Fibroblast of the conjunctiva (primary cell): ENCODE measurements at regions not wholly inside any gene's neighbourhood (a gene's known extent, or its start where the extent isn't known, plus 50 kb on each side); places are given as distances from the start of the nearest gene placed in this dataset.
"Not testable (repeated sequence)": the region's sequence is repeated elsewhere in the genome, so short reads cannot be mapped to it uniquely, and the experiment has no call there.

Experiments used
- DNase-seq: peaks from one replicate; pipeline ENCODE4 v3.0.0-alpha.2; 2010; ENCODE audit warnings: low read depth

- DNase-seq, result no peak
These were observed 260.3 kb downstream of the ADGRD1 start for GRCh38 chr12:131213896-131214442.

DNA sequence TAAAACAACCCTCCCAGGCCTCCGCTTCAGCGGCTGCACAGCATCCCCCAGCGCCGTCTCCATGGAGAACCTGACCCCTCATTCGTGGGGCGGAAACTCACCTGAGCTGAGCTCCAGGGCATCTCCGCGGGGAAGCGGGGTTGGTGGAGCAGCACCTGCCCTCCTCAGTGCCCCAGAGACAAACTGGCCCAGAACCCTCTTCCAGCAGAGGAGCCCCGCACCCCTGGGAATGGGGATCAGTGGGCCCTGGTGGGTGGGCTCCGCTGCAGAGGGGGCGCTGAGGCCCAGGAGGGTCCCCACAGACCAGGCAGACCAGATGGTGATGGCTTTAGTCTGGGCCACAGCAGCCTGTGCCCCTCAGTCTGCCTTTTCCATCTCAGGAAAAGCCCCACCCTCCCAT, 261.2 kb downstream of the ADGRD1 start:
- not testable (repeated sequence) for DNase-seq

- DNase-seq, result not testable (repeated sequence)
These were observed 262.9 kb downstream of the ADGRD1 start for GRCh38 chr12:131216587-131216986.

DNA sequence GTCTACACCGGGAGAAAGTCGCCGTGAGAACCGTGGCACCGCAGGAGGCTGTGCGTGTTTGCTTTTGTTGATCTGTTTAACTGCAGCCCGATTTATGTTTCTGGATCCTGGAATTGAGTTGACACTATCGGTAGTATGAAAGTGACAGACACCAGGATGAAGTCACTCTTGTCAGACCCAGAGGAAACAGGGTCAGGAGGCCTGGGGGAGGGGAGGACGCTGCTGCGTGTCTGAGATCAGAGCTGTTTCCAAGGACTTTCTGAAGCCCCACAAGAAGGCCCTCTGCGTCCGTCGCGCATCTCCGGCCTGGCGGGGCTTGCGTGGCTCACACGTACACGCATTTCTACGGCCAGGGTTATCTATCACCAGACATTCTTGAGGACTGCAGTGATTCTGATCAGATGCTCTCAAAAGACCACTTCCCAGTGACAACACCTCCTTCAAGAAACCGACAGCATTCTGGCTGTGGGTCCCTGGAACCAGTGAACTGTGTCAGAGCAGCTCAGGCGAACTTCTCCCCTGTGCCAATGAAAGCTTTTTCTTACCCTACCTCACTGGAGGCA, 263.4 kb downstream of the ADGRD1 start:
- DNase-seq, result no peak

DNA sequence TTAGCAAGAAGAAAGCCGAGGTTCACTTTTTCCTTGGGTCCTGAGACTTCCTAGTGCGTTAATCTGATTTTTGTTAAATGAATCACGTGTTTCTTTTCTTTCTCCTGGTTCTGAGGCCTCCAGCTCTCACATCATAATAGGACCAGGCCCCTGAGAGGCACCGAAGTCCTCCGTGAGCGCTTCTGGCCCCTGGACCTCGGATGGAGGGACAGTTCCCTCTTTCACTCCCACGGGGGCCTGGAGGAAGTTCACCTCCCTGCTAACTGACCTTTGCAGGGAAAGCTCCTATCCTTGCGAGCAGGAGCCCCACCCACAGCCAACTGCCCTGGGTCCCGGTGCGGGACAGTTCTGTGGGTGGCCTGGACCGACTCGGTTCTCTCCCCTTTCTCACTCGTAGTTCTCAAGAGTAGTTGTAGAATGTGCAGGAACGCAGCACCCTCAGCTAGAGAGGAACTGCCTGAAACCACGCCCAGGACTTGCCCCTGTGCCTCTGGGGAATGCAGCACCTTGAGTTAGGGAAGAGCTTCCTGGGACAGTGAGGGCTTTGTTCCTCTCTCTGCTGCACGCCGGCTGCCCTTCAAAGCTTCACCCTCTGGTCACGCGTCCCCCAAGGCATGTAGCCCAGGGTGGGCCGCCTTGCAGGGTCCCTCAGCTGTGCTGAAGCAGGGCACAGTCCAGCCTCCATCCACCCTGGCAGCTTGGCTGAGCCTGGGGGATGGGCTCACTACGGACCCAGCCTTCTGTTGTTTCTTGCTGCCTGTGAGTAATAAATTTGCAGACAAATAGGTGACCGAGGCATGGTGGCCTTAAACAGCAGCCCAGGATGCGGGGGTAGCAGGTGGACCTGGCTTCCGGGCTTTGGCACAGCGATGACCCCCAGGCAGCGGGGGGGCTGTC, 264.6 kb downstream of the ADGRD1 start:
- no peak for DNase-seq

DNA sequence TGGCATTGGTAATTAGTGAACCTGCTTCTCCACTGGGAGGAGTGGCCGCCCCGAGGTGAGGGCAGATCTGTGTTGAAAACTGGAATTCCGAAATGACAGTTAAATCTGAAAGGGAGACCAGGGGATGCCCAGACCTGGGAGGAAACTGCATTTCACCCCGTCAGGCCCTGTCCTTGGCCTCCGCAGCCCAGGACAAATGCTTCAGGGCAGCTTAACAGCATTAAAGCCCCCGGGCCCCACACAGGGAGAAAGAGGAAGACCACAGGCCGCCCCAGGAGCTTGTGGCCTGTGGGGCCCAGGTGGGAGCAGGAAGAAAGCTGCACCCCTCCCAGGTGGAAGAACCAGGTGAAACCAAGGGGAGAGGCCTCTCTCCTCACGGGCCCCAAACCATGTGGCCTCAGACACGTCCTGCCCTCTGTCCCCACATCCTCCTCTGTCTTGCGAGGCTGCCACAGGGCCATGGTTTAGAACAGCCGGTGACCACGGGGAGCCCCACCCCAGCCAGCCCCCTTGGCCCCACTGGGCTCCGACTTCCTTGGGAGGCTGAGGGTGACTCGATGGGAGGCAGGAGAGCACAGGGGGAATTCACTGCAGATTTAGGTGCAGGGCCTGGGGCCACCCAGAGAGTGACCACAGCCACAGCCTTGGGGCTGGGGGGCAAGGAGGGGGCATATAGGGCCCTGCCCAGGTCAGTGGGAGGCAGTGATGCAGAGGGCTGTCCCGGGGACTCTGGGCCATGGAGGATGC, 265.4 kb downstream of the ADGRD1 start:
- DNase-seq, result no peak

GRCh38 chr12:131219670-131220330, 266.1 kb downstream of the ADGRD1 start:
- no peak for DNase-seq

DNA sequence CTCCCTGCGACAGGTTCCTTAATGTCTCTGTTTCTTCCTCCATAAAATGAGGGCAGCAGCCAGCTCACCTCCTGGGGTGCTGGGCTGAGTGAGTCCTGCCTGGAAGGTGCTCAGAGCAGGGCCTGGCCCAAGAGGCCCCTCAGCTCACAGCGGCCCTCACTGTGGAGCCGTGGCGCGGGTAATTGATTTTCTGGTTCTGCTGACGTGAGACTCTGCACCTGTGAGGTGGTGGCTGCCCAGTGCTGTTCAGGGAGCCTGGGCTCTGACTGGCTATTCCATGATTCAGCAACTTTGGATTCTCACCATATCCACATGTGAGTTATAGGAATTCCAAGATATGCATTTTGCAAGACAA, 266.6 kb downstream of the ADGRD1 start:
- no peak for DNase-seq

- no peak for DNase-seq
These were observed 267.6 kb downstream of the ADGRD1 start for GRCh38 chr12:131221061-131221956.

DNA sequence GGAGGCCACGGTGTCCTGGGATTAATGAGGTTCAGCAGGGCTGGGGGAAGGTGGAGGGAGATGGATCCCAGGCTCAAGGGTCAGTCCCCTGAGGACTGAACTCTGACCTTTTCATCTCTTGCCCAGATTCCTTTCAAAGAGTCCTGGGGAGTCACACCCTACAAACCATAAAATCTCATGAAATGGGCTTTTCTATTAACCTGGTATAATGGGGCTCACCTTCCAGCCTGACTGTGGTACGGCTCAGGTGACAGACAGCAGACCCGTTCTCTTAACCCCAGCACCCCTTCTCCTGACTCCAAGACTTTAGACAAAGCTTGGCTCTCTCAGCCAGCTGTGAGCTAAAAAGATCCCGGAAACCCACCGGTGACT, 268.2 kb downstream of the ADGRD1 start:
- no peak for DNase-seq

DNA sequence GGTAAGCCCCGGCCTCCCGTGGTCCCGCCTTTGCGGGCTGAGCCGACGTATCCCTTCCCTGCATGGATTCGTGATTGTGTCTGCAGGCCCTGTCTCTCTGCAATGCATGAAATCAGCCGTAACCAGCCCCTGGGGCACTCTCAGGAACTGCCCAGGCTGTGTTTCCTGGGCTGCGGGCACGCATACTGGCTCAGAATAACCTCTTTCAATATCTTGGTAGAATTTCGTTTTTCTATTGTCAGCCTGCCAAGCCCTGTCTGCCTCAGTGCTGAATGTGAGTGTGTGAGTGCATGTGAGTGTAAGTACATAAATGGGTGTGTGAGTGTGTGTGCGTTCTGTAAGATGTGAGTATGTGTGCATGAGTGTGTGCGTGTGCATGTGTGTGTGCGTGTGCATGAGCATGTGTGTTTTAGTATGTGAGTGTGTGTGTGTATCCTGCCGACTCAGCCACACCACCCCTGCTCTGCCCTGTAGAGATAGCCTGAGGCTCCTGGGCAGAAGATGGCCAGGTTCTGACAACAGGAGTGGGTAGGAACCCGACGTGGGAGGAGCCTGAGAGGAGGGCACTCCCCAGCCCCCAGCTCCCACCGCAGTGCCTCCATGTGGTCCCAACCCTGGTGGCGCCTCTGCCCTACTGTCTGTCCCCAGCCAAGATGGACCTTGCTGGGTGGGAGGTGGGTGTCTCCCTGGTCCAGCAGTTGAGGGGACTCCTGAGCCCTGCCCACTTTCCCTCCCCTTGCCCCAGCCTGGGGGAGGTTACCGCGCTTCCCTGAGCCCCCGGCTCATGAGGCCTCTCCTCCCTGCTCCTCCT, 268.8 kb downstream of the ADGRD1 start:
- DNase-seq, result no peak

GRCh38 chr12:131223171-131223761, 269.6 kb downstream of the ADGRD1 start:
- no peak for DNase-seq

DNA sequence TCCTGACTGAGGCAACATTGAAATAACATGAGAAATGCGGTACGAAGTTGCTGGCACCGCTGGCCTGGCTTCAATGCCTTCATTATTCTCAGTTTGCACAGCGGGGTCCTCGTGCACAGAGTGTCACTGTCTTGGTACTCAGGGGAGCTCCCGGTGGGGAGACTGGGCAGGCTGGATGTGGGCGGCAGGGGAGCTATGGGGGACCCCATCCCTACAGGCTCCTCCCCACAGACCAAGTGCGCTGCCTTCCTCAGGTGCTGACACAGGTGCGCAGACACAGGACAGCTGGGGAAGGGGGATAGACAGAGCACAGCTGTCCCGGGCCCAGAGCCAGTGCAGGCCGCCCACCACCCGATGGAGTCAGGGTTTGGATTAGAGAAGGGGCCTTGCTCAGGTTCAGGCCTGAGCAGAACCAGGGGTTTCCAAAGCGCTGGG, 270.1 kb downstream of the ADGRD1 start:
- no peak for DNase-seq

DNA sequence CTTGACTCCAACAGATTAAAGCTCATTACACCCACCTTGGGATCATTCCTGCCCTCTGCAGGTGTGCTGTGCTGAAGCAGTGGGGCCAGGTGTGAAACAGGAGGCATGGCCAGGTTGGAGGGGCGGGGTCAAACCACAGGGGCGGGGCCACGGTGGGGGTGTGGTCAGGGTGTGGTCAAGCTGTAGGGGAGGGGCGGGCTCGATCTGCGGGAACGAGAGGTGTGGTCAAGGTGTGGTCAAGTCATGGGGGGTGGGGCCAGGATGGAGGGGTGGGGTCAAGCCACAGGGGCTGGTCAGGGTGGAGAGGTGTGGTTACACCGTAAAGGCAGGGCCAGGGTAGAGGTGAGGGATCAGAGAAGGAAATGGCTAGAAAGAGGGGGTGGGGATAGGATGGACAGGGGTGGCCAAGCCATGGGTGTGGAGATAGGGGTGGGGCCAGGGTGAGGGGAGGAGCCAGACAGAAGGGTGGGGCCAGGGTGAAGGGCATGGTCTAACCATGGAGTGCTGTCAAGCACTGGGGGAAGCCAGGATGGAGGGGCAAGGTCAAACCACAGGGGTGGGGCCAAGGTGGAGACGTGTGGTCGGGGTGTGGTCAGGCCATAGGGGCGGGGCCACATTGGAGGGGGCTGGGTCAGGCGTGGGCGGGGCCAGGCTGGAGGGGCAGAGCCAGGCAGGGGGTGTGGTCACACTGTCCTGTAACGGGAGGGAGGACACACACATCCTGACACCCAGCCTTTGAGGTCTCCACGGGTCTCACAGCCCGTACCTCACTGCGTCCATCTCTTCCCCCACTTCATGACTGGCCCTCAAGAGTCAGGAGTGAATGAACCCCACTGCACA, 270.7 kb downstream of the ADGRD1 start:
- not testable (repeated sequence) for DNase-seq

DNA sequence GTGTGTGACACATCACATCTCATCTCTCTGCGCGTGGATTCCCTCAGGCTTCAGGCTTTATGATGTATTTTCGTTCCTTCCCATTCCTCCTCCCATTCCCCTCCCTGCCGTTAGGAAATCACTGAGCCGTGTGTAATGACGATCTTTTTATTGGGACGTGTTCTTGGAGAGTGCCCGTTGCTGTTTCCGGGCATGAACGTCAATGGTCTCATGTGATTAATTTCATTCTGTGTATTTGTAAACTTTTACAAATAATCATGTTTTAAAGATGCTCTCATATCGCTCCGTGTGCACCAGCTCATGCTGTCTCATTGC, 271.3 kb downstream of the ADGRD1 start:
- not testable (repeated sequence) for DNase-seq

GRCh38 chr12:131226345-131227265, 272.9 kb downstream of the ADGRD1 start:
- no peak for DNase-seq

DNA sequence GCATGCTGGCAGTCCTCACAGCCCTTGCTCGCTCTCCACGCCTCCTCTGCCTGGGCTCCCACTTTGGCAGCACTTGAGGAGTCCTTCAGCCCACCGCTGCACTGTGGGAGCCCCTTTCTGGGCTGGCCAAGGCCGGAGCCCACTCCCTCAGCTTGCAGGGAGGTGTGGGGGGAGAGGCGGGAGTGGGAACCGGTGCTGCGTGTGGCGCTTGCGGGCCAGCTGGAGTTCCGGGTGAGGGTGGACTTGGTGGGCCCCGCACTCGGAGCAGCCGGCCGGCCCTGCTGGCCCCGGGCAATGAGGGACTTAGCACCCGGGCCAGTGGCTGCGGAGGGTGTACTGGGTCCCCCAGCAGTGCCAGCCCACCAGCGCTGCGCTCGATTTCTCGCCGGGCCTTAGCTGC, 273.9 kb downstream of the ADGRD1 start:
- not testable (repeated sequence) for DNase-seq

- not testable (repeated sequence) for DNase-seq
These were observed 275.3 kb downstream of the ADGRD1 start for GRCh38 chr12:131229079-131229425.
